Stimulated activated CD4-positive, alpha-beta T cell treated with anti-CD3 and anti-CD28 coated beads, Interleukin-4, amount 100 ng/mL, for 24 hours (primary cell): ENCODE measurements at regions not wholly inside any gene's neighbourhood (a gene's known extent, or its start where the extent isn't known, plus 50 kb on each side); places are given as distances from the start of the nearest gene placed in this dataset.
"Not testable (repeated sequence)": the region's sequence is repeated elsewhere in the genome, so short reads cannot be mapped to it uniquely, and the experiment has no call there.

Experiments
- DNase-seq: peaks from one replicate; pipeline ENCODE4 v3.0.0-alpha.2; 2020

DNA sequence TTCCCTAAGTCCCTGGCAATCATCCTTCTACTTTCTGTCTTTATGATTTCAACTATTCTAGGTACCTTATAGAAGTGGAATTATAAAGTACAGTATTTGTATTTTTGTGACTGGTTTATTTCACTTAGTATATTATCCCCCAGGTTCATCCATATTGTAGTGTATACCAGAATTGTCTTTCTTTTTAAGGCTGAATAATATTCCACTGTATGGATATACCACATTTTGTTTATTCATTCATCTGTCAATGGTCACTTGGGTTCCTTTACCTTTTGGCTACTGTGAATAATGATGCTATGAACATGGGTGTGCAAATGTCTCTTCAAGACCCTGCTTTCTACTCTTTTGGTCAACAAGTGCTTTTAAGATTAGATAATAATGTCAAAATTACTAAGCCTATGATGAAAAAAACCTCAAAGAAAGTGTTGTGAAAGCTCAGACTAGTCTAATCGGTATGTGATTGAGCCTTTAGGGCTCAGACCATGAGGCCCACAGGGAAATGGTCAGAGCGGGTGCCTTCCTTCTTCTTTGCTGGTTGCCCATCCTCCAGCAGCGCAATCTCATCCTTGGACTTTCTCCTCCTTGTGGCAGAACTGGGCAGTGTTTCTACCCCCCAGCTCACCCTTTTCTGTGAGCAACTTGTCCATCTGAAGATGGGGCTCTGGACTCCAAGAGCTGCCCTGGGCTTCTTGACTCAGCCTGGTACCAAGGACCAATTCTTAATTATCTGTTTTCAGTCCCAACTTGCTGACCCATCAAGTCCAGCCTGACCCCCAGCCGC lies 105.4 kb downstream of the TTC8 start:
- no peak for DNase-seq

GRCh38 chr14:88931321-88932110 lies 107.1 kb downstream of the TTC8 start:
- no peak for DNase-seq

DNA sequence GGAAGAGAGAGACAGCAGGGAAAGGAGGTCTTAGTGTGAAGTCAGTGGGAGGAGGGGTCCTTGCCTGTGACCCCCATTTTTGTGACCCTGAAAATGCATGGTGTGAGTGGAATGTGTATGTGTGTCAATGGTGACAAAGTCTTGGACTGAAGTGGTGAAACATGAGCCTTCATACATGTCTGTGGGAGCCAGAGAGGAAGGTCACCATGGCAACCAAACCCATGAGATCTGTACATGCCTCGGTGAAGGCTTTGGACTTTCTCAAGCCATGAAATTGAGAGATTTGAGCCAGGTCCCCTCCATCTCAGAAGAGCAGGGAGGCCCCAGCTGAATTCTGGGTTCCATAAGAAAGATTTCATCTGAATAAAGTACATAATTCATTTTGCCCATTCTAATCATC lies 108.7 kb downstream of the TTC8 start:
- no peak for DNase-seq

GRCh38 chr14:88934351-88934806 lies 109.9 kb downstream of the TTC8 start:
- DNase-seq: no peak

GRCh38 chr14:88935083-88935482 lies 110.6 kb downstream of the TTC8 start:
- DNase-seq: no peak

DNA sequence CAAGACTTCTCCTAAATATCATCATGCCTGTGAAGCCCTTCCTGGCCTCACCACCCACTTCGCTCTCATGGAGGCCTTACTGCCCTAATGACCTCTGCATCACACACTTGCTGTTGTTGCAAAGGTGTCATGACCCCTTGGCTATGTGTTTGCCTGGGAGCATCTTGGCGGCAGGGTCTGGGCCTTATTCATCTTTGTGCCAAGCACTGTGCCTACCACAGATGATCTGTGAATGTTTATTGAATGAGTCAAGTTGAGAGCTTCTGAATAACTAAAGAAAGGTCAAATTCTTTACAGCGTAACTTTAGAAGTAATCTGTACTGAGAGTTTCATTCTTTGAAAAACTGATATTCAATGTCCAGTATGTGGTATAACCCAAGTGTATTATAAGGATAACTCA lies 113.3 kb downstream of the TTC8 start:
- no peak for DNase-seq

DNA sequence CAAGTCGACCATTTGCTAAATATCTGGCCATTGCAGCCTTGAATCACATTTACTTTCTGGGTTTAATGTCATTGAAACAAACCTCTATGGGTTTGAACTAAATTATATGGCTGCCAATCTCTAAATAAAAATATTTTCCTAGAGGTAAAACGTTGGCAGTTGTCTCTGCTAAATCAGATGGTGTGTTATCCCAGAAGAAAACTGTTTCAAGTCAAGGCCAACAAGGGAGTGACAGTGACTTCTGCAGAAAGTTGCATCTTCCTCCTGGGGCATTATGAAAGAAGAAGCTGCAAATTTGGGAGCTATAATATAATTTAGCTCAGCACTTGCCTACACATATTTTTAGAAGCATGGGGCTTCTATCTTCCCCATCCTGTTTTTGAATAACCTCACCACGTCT lies 116.2 kb downstream of the TTC8 start:
- DNase-seq: no peak

DNA sequence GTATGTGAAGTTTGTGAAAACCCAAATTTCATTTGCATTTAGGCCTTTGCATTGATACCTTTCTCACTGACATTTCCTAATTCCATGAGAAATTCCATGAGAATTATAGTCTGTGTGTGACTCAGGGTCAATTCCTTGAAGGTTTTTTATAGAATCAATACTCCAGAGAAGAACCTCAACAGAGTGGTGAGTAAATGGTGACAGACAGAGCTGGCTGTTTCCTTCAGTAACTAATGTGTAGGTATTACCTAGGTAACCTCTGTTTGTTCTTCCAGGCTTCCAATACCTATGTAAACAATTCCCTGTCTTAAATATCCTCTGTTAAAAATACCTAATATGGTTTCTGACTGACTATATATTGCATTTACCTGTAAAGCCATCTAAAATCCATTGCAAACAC lies 117.0 kb downstream of the TTC8 start:
- DNase-seq: no peak

GRCh38 chr14:88947646-88948598 lies 123.5 kb downstream of the TTC8 start:
- DNase-seq: no peak

DNA sequence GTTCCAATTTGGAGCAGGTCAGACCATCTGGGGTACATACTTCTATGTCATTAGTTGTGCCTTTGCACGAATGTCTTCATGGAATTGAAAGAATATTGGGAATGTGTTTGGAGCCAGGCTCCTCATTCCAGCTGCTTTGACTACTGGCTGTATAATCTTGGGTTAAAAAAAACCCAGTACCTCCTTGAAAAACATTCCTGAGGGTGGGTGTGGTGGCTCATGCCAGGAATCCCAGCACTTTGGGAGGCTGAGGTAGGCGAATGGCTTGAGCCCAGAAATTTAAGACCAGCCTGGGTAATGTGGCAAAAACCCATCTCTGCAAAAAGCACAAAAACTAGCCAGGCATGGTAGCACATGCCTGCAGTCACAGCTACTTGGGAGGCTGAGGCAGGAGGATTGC lies 125.6 kb downstream of the TTC8 start:
- DNase-seq: no peak

- DNase-seq: no peak
Measured at GRCh38 chr14:88951370-88951769, 126.9 kb downstream of the TTC8 start.

DNA sequence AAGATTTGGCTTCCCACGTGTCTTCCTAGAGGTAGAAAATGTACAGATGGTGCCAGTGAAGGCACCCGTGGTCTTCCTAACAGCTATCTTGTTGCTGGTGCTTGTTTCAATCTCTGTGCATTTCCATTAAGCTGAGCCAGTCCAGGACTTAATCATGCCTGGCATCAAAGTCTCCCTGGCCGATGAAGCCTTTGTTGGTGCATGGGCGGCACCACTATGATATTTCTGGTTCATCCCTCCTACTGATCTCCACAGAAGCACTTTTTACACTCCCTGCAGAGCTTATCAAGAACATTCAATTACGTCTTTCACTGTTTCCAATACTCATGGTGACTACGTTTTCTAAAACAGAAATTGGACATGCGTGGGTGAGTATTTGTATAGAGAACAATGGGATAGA lies 128.4 kb downstream of the TTC8 start:
- DNase-seq: no peak

DNA sequence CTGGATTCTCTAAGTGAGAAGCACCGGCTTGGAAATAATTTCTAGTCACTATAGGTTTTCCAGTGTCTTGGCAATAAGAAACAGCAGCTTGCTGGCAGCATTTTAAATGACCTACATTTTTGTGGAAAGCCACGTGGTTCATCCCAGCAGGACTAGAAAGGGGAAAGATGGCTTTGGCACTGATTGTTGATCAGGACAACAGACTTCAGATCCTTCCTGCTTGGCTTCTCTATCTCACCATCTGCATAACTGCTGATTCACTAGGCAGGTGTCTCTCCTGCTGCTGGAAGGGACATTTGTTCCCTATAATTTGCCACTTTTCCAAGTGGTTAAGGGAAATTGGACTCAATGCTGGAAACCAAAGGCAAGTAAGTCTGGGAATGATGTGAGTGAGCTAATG lies 131.0 kb downstream of the TTC8 start:
- no peak for DNase-seq

DNA sequence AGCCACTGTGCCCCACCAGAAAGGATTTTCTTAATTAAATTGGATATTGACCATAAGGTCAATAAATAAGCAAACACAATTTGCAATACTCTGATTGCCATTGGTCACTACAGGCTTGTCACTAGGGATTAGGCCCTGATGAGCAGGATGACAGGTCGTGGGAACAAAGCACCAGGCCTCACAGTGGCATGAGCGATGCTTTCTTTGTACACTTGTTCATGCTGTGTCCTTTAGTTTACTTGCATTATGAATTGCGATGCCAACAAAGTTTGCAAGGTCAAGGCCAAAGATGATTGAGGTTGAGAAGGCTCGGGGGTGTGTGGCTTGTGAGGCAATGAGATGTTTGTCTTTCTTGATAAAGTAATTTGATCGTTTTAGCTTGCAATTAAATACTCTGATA lies 136.0 kb downstream of the TTC8 start:
- no peak for DNase-seq

DNA sequence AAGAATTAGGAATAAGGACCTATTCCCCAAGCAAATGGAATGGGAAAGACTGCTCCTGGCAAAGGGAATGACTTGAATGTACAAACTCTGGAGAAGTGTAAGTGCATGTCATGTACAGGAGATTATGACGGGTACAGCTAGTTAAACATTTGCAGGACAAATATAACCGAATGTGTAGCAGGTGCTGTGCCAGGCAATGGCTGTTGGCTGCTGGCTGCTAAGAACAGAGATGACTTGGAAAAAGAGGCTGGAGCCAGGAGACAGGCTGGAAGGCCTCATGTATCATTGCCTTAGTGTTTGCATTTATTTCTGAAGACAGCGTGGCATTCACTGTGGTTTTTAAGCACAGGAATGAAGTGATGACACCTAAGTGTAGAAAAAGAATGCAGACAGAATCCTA lies 136.8 kb downstream of the TTC8 start:
- DNase-seq: no peak

DNA sequence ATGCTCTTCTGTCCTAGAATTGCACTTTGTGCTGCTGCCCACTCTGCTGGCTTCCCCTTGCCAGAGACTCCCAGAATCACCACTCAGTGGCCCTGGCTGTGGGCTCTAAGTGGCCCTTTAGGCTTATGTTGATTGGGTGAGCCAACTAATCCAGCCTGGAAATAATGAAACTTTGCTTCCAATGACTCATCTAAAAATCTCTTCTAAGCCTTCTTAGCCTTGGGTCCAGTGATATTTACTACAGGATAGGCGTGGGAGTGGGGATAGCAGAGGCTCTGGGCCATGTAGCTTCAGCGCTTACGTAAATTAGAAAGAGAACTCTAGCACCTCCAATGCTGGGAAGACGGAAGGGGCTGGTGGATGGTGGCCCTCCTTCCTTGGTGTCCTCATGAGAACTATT lies 137.9 kb downstream of the TTC8 start:
- no peak for DNase-seq

DNA sequence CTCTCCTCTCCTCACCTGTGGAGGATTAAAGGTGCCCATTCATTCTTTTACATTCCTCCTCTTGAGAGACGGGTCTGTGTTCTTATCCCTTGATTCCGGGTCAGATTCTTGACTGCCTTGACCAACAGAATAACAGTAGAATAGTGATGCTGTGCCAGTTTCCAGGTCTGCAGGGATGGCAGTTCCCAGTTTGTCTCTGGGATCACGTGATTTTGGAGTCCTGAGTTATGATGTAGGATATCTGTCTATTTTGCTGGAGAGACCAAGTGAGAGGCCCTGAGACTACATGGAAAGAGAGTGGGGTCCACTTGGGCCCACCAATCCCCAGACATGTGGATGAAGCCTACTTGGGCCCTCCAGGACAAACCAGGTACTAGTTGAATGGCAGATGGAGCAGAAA lies 142.8 kb downstream of the TTC8 start:
- no peak for DNase-seq

- no peak for DNase-seq
Measured at GRCh38 chr14:88975043-88975830, 150.8 kb downstream of the TTC8 start.

- no peak for DNase-seq
Measured at GRCh38 chr14:88975926-88976325, 151.5 kb downstream of the TTC8 start.

GRCh38 chr14:88980907-88981306 lies 156.5 kb downstream of the TTC8 start:
- not testable (repeated sequence) for DNase-seq

DNA sequence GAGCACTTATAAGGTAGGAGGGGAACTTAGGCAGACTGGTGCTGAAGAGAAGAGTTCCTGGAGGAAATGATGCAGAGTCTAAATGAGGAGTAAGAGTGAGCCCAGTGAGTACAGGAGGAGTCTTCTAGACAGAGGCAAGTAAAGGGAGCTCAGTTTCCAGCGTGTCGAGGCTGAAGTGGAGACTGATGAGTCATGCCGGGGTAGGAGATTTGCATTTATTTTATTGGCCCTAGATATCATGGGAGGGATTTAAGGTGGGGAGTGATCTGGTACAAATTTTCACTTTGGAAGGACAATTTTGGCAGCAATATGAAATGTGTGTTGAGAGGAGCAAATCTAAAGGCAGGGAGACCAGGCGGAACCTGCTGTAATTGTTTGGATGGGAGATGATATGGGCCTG lies 157.5 kb downstream of the TTC8 start:
- DNase-seq: no peak

- DNase-seq: no peak
Measured at GRCh38 chr14:88983755-88984154, 159.3 kb downstream of the TTC8 start.
